NCI-H2081 treated with DMSO at 0.1 percent for 48 hours (cell line): ENCODE measurements at regions not wholly inside any gene's neighbourhood (a gene's known extent, or its start where the extent isn't known, plus 50 kb on each side); places are given as distances from the start of the nearest gene placed in this dataset.
"Not testable (repeated sequence)": the region's sequence is repeated elsewhere in the genome, so short reads cannot be mapped to it uniquely, and the experiment has no call there.

Experiments used
- DNase-seq: peaks from one replicate; lab custom pipeline; 2025; lab: John Stamatoyannopoulos, UW

DNA sequence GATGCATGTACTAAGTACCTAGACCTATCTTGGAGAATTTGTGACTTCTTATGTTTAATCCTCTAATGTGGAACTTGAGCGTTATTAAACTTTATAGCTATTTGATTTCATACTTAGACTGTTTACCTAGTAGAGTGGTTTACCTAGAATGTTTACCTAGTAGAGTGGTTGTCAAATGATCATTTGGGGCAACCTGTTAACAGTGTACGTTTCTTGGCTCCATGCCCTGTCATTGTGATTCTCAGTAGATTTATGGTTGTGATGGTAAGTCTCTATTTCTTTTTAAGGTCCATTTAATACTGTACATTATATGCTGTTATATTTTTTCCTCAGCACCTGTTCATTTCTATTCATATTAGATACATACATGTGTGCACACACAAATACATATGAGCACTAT, 233.0 kb upstream of the MAD2L1 start:
- peak; percentile 62 for DNase-seq

DNA sequence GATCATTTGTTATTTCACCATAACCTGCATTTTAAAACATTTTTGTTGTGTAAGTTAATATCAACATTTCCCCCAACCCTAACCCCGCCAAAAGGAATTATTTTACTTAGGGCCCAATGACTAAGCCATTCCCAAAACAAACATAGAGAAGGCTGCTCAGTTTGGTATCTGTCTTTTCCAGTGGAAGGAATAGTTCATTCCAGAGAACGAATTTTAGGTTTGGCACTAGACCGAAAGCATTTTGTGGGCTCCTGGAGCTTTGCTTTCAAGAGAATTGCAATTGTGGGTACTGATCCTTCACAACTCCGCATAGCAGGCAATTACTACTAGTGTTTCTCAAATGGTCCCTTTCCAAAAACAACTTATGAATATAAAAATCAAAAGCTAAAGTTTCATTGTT, 226.7 kb upstream of the MAD2L1 start:
- no peak for DNase-seq

DNA sequence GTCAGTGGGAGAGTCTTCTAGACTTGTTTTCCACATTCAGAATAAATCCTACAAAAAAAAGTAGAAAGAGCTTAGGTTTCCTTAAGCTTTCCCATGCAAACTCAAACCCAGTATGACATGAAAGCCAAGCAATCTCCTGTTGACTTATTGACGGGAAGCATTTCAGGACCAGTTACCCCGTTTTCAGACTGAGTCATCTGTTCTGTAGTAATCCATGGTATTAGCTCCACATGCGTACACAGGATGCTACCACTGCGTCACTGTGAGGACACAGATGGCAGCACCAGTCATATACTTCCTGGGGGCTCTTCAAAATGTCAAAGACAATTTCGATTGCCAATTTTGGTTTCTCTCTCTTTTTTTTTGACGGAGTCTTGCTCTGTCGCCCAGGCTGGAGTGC, 224.9 kb upstream of the MAD2L1 start:
- no peak for DNase-seq

DNA sequence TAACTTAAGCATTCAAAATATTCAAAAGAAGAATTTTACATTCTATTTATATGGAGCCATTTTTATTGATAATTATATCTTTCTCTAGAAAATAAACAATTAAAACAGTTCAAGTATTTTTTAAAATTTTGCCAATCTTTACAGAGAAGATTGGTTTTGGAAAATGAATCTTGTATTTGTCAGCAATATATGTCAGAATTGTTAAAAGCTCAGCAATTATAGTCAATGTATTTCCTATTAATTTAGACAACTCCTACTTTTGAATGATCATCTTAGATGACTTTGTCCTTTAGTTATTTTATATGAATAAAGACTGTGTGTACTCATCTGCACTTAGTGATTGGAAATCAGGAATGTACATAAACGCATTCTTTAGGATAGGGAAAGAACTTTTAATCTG, 223.9 kb upstream of the MAD2L1 start:
- no peak for DNase-seq

DNA sequence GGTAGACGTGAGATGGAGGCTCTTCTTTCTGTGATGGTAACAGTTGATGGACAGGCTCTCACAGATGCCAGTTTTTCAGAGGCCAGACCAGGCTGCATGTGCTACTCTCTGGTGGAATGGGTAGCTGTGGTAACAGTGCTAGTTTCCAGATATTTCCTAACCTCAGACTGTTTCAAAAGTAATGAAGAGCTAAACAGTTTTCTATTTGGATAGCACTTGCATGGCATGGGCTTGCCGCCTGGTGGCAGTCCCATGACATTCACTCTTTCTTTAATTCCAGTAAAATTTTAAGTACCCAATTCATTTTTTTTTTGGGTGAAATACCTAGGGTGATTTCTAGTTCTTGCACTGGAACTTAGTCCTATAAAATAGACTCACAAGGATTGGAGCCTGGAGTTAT, 220.2 kb upstream of the MAD2L1 start:
- no peak for DNase-seq

DNA sequence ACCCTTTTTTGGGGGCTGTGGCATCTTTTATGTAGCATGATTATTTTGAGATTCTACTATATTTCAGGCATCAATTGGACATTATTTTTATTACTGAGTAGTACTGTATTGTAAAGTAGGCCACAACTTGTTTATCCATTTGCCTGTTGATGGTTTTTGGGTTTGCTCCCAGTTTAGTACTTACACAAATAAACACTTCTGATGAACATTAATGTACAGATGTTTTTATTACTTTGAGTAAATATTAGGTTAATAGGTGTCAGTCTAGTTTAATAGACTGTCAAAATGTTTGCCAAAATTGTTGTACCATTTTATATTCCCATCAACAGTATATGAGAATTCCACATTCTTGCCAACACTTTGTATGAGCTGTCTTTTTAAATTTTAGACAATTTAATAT, 214.9 kb upstream of the MAD2L1 start:
- DNase-seq = no peak

DNA sequence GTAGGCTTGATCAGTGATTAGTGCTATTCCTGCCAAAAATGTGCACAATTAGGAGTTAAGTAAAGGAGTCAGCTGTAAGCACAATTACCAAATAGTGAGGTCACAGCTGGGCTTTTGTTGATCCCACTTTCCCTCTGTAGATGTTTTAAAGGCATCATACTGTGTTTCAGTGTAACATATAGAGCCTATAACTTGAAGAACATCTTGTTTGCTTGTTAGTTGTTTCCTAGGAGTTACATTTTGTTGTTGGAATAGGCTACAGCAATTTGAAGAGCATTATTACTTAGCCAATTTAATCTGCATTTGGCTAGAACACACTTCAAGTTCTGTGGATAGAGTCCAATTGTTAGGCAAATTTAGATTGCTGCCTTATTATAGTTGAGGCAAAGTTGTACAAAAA, 210.7 kb upstream of the MAD2L1 start:
- no peak for DNase-seq

DNA sequence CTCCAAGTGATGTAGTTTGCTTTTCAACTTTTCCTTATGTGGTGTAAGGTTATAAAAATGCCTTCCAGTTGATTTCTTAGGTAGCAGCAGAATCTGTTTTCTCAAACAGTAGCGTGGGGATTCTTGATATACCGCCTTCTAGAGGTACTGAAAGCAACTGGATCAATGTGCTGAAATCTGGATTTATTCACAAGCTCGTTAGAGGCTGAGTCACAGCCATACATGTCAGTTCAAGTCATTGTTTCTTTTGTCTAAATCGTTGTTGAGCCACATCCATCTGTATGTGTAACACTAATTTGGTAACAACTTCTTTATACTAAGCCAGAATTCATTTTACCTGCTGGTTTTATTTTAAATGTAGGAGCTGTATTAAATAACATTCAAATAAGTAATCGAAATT, 200.0 kb upstream of the MAD2L1 start:
- DNase-seq = no peak

DNA sequence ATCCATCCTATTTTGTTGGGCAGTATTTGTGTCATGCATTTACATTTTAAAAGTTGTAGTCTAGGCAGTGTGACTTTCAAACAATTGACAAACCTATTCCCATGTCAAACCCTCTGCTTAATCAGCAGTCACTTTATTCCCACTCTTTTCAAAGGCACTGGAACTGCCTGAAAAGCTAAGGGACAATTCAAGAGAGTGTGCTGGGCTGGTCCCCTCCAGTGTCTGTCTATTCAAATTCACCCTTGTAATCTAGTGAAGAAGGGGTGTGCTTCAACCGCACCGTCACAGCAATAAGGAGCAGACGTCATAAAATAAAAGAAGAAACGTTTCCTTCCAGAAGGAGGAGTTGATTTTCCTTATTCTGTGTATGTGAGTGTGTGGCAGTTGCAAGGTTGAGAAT, 197.0 kb upstream of the MAD2L1 start:
- no peak for DNase-seq

DNA sequence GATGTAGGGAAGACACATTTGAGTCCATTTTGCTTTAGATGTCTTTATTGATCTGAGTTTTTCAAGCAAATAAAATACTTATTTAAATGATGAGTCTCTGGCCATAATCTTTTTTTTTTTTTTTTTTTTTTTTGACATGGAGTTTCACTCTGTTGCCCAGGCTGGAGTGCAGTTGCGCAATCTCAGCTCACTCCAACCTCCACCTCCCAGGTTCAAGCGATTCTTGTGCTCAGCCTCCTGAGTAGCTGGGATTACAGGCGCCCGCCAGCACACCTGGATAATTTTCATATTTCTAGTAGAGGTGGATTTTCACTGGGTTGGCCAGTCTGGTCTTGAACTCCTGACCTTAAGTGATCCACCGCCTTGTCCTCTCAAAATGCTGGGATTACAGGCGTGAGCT, 194.5 kb upstream of the MAD2L1 start:
- no peak for DNase-seq

DNA sequence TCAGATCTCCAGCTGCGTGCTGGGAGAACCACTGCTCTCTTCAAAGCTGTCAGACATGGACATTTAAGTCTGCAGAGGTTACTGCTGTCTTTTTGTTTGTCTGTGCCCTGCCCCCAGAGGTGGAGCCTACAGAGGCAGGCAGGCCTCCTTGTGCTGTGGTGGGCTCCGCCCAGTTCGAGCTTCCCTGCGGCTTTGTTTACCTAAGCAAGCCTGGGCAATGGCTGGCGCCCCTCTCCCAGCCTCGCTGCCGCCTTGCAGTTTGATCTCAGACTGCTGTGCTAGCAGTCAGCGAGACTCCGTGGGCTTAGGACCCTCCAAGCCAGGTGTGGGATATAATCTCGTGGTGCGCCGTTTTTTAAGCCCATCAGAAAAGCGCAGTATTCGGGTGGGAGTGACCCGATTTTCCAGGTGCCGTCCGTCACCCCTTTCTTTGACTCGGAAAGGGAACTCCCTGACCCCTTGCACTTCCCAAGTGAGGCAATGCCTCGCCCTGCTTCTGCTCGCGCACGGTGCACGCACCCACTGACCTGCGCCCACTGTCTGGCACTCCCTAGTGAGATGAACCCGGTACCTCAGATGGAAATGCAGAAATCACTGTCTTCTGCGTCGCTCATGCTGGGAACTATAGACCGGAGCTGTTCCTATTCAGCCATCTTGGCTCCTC, 189.6 kb upstream of the MAD2L1 start:
- DNase-seq = not testable (repeated sequence)

DNA sequence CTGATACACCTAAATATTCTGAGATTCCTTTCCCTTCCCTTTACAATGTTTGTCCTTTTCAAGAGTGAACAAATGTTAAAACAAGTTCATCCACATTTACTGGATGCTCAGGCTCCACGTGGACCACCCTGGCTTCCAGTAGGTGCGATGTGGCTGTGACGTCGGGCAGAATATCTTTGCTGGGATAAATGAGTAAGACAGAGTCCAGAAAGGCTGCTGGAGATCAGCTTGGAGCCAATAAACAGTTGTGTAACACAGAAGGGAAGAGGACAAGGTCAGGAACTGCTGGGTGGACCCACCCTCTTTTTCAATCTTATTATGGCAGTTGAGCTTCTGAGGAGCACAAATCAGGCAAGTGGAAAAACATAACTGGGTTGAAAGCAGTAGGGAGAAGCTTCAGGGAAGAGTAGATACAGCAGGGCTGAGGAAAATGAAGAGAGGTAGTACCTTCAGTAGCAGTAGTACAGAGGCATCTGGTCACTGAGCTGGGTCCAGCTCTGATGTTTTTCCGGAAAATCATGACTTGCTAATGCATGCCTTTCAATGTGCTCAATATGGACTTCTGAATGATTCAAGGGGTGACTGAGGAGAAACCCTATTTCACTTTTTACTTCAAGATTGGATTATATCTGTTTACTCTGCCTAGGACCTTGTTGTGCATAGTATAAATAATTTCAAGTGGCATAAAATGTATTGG, 171.8 kb upstream of the MAD2L1 start:
- no peak for DNase-seq

DNA sequence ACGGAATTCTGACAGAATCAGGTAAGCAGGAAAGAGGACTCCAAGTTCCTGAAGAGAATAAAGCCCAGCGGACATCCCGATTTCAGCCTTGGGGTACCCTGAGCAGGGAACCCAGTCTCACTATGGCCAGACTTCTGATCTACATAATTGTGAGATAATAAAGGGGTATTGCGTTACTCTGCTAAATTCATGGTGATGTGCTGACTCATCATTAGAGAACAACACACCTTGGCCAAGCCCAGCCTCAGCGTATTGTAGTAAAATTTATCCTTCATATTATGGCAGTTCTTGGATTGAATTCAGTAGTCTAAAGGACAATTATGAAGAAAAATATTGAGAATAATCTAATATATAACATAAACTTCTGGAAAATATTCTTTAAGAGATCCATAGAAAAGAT, 170.2 kb upstream of the MAD2L1 start:
- DNase-seq = no peak

DNA sequence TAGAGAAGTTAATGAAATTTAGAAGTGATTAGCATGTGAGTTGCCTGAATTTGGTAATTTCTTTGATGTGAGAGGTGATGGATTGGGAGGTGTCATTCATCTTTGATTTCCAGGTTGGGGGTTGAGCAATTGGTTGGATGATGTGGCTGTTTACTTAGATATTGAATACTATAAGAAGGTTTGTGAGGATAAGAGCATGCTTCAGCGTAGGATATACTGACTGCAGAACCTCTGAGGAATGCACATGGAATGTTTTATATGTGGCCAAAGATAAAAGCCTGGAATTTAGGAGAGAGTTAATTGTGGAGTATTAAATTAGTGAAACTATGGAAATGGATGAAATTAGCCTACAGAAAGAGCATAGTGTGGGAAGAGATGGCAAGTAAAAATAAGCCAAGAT, 165.4 kb upstream of the MAD2L1 start:
- DNase-seq = no peak

DNA sequence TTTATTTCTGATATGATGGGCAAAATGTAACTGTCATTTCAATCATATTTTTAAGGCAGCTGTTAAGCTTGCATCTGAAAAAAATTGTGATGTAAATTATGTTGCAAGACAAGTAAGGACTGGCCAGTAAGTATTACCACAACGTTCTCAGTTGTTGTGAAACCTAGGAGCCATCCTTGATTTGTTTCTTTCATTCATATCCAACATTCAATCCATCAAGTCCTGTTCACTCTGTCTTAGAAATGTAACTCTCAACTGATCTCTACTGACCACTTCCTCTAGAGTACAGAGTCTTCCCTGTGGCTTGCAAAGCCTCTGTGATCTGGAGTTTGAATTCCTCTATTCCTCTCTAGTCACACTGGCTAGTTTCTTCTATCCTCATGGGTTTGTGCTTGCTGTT, 161.4 kb upstream of the MAD2L1 start:
- DNase-seq = no peak

DNA sequence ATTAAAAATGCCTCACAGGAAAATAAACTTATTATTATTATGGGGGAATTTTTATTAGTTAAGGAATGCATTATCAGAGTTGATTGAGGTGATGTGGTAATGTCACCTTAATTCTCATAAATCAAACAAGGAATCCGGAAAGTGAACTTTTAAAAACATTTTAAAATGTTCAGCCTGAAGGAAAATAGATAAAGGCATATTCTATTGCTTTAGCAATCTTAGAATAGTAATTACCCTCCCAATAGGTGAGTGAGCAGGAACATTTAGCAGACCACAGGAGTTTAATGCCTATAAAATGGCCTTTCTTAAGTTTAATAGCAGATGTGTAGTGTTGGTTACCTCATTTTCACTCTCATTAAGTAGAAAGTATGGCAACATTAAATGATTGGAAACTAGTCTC, 160.9 kb upstream of the MAD2L1 start:
- DNase-seq = no peak

DNA sequence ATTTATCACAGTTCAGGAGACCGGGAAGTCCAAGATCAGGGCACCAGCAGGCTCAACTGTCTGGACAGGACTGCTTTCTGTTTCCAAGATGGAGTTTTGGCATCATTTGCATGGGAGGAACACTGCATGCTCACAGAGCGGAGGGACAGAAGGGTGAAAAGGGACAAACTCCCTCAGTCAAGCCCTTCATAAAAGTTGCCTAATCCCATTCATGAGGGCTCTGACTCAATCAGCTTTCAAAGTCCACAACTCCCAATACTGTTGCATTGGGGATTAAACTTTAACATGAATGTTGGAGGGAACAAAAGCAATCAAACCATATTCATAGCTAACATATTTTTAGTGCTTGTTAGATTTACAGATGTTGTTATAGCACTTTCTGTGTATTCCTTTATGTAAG, 158.9 kb upstream of the MAD2L1 start:
- DNase-seq = no peak

DNA sequence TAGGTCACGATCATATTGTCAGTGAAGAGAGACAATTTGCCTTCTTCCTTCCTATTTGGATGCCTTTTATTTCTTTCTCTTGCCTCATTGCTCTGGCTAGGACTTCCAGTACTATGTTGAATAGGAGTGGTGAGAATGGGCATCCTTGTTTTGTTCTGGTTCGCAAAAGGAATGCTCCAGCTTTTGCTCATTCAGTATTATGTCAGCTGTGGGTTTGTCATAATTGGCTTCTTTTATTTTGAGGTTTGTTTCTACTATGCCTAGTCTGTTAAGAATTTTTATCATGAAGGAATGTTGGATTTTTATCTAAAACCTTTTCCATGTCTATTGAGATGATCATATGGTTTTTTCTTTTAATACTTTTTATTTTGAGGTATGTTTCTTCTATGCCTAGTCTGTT, 152.3 kb upstream of the MAD2L1 start:
- no peak for DNase-seq

DNA sequence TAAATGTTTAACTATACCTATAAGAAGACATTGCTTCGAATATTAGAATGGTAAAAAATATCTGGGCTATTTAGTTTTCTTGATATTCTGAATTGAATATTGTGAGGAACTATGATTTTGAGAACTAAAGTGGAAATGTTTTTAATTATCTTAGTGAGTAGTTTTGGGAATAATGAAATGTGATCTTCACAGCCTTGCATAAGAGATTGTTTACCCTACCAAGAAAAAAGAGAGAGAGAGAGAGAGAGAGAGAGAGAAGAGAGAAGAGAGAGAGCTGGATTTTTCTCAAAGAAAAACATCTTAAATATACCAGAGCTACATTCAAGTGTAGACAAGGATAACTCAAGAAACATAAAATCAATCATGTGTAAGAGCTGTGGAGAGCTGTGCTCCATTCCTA, 148.7 kb upstream of the MAD2L1 start:
- no peak for DNase-seq

DNA sequence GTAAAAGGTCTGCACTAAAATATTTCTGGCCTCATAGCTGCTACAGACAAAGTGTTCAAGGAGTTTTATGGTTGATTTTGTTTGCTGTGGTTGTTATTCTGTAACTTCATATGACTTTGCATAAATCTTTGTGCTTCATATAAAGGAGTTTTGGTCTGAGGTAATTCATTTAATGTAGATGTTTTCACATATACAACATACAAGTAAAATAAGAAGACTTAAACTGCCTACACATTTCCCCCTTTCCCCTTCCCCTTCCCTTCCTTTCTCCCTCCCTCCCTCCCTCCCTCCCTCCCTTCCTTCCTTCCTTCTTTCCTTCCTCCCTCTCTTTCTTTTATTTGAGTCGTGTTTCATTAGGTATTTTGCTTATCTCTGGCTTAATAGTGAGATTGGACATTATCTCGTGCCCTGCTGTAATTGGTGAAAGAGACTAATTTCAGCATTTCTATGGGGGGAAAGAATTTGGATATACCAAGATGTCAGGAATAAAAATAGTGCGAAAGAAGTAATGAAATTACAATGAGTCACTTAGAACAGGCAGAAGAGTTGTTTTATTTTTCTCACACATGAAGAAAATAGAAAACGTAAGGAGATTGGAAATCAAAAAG, 144.9 kb upstream of the MAD2L1 start:
- no peak for DNase-seq

DNA sequence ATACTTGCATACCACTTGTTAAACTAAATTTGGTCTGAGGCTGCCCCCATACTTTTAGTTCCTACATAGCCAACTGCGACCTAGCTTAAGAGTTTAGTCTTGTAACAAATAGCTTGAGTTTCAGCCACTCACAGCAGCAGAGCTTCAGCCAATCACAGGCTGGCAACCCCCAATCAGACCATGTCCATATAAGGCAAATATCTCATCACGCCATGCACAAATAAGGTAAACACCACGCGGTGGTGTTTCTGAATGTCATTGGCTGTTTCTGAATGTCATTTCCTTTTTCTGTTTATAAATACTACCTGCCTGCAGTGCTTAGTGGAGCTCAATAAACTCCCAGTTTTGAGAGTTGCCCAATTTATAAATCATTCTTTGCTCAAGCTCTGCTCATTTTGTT, 143.1 kb upstream of the MAD2L1 start:
- DNase-seq = no peak

DNA sequence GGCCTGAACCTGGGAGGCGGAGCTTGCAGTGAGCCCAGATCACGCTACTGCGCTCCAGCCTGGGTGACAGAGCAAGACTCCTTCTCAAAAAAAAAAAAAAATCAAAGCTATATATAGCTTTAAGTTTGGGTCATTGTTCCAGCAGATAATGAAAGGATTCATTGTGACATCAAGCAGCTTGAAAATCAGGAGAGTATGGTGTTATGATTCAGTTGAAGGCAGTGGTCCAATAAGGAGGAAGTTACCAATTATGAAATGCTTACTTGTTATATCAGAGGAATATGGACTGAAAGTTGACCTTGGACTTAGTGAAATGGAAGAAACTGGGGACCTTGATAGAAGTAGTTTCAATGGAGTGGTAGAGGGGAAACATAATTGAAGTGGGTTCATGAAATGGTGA, 140.4 kb upstream of the MAD2L1 start:
- DNase-seq = no peak

DNA sequence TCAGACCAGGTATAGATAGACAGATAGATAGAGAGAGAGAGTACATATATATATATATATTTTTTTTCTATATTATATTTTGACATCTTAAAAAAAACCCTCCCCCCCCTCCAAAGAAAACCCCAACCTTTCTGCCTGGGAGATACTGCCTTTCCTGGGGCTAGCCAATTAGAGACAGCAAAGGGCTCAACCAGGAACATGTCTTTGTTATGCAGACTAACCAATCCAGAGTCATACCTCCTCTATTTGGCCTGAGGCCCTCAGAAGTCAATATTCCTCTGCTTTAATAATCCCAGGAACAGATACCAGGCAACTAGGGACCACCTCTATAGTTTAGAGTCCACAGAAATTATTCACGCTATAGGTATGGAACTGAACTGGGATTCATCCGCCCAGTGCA, 135.6 kb upstream of the MAD2L1 start:
- DNase-seq = no peak
